Stimulated activated CD8-positive, alpha-beta memory T cell treated with anti-CD3 and anti-CD28 coated beads, Interleukin-12 subunit alpha, Interleukin-12 subunit beta, amount 100 ng/mL, for 4 hours (primary cell): ENCODE measurements at regions not wholly inside any gene's neighbourhood (a gene's known extent, or its start where the extent isn't known, plus 50 kb on each side); places are given as distances from the start of the nearest gene placed in this dataset.

Experiments
- DNase-seq: peaks from one replicate; pipeline ENCODE4 v3.0.0-alpha.2; 2020; ENCODE audit warnings: low read depth

DNA sequence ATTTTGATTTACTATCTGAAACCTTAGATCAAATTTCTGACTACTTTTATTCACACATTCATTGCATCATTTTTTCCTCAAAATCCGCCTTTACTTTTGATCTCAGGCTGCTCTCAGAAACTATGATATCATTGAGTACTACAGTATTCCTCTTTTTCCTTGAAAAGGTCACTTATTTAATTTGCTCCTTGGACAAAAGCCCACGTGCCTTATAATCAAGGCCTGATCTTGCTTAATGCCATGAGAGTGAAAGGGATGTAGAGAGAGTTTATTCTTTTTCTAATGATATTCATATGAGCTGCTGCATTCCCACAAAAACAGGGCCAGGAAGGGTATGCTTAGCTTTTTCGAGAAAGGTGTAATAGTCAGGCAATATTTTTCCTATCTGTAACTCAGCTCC lies 327.0 kb downstream of the ETS1 start:
- no peak for DNase-seq

DNA sequence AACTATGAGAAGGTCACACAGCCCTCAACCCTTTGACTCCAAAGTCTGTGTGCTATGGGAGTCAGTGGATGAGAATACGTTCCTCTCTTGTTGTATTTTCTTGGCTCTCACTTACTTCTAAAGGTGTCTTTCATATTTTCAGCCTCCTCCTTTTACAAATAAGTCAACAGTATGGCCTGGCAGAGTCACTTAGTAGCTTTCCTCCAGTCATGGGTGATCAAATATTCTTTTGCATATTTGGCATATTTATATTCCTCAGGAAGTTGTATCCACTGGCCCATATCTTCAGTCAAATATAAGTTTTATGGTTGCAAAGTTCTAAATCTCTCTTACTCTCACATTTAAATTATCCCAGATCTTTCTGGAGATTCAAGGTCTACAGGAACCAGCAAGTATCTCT lies 327.5 kb downstream of the ETS1 start:
- no peak for DNase-seq

DNA sequence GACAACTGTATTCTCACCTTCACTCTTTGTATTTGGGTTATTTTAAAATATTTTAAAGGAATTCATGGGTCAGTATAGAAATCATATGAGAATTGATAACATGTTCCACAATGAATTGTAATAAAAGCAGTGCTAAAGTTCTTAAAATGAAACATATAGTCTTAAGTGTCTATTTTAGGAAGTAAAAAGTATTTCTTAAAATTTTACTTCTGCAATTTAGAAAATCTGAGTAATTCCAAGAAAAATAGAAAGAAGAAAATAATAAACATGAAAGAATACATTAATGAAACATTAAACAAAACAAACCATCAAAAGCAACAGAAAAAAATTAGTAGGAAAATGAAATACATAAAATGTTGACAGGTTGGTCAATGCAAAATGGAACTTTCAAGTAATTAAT lies 332.4 kb downstream of the ETS1 start:
- no peak for DNase-seq

DNA sequence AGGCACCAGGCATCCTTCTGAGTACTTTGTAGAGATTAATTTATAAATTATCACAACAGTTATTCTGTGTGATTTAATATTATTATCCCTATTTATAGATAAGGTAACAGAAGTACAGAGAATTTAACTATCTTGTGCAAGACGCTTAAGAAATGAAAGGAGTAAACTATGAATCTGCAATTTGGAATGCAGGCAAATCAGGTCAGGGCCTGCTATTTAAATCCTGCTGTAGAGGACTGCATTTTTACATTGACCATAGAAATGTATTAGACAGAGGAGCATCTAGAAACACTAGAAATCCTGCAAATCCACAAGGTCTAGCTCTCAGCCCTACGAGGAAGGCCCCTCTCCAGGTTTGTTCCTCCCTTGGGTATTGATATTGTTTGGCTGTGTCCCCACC lies 336.2 kb downstream of the ETS1 start:
- no peak for DNase-seq

DNA sequence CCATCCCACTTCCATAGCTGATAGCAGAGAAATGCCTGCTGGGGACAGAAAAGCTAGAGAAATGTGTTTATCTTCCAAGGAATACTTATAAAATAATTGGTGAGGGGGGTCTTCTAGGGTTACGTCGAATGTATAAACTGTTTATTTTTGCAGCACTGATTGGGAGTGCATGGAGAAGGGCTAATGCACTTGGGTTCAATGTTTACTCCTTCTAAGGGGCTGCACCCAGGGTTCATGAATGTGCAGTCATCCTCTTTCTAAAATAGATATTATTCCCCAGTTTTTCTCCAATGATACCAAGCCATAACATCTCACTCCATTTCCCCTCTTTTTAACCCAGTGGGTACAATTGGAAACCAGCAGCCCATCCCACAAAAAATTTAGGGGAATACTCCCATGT lies 336.9 kb downstream of the ETS1 start:
- no peak for DNase-seq

DNA sequence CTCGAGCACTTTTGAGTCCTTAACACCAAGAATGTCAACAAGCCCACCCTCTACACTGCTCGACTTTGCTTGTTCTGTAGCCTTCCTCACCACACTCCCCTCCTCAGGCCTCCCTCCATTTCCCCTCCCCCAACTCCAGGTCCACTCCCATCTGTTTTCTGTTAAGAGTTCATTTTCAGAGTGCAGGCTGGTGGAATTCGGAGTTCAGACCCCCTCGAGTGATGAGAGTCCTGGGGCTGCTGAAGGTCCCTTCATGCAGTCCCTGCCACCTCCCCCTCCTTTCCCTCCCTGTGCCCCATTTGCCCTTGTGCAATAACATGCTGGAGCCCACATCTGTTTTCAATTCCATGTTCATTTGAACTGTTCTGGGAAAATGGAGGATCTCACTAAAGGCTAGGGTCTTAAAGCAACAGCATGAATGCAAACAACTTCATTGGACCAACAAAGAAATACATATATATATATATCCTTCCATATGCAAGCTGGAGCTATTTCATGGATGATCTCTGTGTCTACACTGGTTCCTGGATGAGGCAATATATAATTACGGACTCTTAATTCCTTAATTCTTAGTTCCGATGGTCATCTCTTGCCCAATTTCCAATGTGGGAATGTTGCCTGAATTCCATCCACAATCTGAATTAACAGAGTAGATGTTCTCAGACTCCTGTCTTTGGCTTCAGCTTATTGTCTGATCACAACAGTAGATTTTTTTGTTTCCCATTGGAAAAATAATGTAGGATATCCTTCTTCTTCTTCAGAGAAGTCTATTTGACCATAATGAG lies 340.4 kb downstream of the ETS1 start:
- DNase-seq: no peak

DNA sequence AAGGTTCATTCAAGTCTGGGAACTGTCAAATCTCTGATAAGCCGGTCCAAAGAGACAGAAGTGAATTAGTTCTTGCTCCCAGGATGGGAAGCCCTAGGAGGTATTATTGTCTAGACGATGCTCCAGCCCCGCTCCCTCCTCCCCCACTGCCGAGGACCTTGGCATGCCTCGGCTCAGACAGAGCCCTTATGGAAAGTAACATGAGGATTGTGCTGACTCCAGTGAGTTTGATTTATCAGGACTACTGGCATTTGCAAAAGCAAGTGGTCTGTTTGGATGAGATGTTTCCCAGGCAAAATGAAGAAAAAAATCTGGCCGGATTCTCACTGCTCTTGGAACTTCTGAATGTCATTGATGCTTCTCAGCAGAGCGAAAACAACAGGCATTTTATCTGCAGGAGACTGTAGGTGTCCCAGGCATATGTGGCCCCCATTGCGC lies 341.0 kb downstream of the ETS1 start:
- no peak for DNase-seq

DNA sequence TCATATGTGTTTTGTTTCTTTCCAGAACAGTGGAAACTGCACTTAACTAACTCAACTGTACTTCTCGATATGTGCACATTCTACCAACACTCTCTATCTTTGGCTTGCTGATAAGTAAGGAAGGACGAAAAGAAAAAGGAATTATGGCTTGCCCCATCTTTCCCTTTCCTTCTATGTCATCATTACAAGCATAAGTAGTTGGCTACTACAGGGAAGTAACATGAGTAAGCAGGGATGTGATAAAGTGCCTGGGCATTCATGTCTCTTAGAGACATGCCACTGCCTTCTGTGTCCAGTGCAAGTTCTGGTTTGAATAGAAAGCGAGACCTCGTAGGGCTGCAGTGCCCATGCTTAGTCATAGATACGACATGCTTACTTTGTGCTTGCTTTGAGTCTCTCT lies 342.5 kb downstream of the ETS1 start:
- no peak for DNase-seq

DNA sequence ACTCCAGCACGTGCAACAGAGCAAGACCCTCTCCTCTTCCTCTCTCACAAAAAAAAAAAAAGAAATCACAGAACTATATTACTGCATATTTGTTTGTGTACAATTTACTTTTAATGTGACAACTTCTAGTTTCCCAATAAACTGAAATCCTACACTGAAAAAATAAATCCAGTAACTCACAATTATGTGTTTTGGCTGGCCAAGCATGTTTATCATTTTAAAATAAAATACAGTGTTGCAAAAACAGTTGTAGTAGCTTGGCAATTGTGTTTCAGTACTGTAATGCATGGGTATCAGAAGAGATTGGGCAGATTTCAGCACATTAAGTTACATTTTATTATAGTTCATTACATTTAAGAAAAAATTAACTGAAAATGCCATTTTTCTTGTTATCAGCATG lies 344.9 kb downstream of the ETS1 start:
- no peak for DNase-seq

DNA sequence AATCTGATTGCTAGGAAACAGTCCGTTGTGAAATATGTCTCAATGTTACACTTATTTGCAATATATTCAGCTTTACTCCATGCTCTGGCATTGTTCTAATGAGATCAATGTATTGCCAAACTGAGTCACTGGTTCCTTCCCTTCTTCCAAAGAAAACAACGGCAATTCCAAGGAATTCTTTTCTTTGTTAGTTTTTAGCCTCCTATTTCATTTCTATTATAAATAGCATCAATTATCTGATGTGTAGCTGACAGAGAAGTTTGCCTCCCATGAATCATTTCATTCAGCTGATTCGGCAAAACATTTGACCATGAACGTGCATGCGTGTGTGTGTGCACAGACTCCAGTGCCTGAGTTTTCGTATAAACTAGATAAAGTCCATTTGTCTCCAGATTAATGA lies 346.8 kb downstream of the ETS1 start:
- DNase-seq: no peak

DNA sequence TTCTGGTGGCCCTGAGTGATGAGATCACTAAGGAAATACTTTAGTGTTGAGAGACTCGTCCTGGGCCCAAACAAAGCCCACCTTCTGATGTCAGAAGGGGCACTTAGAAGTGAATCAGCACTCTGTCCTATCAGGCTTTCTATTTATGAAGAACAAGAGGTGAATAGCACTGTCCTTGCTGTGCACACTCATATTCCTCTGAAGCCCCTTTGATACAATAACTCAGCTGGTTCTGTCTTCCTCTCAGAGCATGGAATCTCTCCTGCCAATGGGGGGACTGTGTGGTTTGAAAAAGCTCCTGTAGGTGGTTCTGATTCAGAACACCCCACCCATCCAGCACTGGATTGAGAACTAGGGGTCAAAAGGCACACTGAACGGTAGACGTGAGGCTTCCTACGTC lies 348.1 kb downstream of the ETS1 start:
- DNase-seq: no peak

DNA sequence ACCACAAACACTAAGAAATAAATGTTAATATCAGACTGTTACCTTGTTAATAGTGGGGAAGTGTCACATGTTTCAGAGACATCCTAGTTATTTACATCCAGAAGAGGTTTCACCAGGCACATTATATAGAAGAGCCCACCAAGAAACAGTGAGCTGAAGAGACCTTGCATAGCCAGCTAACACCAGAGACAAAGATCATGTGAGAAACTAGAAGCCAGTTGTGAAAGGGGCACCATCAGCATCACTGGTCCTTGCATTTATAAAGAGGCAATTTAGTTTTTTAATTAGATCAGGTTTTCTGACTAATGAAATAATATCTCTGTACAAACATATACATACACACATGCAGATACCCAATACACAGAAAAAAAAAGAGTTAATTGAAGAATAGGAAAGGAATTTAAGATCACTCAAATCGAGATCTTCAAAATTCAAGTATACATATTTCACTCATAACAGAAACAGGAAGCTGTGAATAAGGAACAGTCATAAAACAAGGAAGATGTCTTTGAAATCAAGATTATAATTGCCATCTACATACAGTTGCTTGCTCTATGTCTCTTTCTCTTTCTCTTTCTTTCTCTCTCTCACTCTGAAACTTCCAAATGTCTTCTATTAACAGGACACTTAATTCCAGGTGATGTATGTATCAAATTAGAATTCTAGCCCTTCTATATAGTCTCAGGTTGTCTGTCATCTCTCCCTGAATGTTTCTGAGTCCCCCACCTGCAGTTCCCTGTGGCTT lies 348.7 kb downstream of the ETS1 start:
- no peak for DNase-seq

DNA sequence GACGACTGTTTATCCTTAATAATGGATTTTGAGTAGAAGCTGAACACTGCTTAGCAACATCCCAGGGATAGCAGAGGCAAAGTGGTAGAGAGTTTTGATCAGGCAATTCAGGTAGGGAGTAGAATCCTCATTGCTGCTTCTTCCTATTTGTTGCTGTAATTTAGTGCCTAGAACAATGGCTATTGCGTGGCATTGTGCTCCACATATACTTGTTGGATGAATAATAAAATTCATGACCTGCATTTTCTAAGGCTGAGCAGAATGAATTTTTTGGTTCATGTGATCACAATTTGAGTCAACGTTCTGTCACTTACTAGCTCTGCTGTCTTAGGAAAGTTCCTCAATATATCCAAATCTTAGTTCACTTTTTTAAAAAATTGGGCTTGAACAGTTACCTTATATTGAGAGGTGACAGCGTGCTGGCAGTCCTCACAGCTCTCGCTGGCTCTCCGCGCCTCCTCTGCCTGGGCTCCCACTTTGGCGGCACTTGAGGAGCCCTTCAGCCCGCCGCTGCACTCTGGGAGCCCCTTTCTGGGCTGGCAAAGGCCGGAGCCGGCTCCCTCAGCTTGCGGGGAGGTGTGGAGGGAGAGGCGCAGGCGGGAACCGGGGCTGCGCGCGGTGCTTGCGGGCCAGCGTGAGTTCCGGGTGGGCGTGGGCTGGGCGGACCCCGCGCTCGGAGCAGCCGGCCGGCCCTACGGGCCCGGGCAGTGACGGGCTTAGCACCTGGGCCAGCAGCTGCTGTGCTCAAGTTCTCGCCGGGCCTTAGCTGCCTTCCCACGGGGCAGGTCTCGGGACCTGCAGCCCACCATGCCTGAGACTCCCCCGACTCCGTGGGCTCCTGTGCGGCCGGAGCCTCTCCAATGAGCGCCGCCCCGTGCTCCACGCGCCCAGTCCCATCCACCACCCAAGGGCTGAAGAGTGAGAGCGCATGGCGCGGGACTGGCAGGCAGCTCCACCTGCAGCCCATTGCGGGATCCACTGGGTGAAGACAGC lies 350.6 kb downstream of the ETS1 start:
- DNase-seq: no peak

DNA sequence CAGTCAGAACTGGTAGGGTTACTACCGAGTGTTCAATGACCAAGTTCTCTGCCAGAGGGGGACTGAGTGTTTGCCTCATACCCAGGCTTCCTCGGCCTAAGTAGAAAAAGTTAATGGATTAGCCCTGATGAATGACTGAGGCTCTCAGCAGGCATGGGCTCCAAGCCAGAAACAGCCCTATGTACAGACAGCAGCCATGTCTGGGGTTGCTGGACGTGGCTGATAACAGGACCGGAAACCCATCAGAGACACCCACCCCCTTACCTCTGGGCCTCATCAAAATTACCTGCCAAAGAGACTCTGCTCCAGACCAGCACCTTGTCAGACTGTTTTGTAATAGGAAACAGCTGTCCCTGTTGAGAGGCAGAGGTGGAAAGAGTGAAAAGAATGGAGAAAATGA lies 351.4 kb downstream of the ETS1 start:
- DNase-seq: no peak

DNA sequence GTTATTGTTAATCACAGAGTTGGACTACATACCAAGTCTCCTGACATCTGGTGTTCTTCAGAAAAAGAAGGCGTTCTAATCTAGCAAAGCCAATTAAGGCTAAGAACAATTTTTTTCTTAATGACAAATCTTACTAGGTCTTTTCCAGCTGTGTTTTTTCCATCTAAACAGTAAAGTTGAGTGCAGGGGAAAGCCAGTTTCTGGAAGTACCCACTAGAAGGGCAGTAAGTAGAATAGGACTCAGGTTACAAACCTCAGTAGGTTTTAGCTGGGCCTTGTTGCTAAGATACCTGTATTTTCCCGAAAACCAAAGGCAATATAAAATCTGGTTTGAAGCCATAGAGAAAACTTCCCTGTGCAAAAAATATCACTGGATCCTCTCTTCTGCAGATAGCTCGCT lies 351.9 kb downstream of the ETS1 start:
- DNase-seq: no peak

DNA sequence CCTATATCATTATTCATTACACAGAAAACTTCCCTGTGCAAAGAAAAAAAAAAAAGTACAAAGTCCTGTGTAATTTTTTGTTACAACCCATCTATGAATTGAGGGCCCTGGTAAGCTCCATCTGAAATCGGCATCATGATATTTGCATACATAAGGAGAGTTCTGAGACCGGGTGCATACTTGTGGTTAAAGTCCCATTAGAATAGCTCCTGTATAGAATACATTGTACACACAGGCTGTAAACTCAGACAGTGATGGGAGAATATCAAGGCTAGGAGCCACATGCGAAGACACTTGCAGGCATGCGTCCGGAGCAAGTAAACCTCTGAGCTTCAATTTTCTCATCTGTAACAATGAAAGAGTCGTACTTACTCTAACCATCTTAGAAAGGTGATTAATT lies 353.2 kb downstream of the ETS1 start:
- no peak for DNase-seq

DNA sequence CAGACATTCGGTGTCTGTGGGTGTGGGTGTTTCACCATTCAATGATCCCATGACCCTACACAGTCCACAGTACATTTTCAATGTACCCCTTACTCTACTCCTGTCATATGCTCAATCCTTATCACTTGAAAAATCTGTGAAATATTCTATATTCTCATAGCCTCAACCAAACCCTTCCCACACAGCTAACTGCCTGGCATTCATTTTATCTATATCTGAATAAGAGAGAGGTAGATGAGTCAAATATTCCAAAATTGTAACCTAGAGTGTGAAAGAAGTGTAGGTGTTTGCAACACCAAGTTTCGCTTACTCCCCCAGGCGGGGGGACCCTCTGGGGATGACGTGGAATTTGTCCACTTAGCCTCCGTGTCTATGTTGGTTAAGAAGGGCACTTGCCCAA lies 354.8 kb downstream of the ETS1 start:
- DNase-seq: no peak

DNA sequence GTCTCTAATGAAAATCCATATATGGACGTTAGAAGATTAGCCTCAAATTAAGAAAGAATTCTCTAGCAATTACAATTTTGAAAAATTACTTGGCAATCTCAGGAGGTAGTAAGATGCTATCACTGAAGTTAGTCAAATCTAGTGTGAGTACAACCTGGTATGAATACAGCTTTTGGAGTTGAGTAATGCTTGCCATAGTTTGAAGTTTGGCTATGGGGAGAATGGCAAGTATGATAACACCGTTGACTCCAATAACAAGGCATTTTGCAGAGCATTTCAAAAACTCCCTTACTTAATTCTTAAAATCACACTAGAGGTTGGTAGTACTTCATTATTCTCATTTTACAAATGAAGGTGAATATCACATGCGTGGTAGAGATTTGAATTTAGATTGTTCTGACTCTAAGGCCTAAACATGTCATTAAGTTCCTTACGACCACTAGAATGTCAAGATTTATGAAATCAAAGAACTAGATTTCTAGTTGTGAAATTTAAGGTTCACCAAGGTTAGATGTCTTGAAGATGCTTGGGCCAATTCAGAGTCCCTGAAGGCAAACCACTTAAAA lies 355.4 kb downstream of the ETS1 start:
- no peak for DNase-seq

DNA sequence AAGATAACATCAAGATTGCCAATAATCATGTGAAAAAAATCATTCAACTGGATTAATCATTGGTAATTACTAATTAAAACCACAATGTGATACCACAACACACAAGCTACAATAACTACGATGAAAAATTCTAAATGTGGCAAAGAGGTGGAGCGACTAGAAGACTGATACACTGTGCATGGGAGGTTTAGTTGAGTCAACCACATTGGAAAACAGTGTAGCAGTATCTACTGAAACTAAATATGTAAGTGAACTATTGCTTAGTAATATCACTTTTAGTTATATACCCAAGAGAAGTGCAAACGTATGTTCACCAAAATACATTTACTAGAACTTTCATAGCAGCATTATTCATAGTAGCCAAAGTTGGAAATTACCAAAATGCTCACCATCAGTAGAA lies 359.9 kb downstream of the ETS1 start:
- no peak for DNase-seq

DNA sequence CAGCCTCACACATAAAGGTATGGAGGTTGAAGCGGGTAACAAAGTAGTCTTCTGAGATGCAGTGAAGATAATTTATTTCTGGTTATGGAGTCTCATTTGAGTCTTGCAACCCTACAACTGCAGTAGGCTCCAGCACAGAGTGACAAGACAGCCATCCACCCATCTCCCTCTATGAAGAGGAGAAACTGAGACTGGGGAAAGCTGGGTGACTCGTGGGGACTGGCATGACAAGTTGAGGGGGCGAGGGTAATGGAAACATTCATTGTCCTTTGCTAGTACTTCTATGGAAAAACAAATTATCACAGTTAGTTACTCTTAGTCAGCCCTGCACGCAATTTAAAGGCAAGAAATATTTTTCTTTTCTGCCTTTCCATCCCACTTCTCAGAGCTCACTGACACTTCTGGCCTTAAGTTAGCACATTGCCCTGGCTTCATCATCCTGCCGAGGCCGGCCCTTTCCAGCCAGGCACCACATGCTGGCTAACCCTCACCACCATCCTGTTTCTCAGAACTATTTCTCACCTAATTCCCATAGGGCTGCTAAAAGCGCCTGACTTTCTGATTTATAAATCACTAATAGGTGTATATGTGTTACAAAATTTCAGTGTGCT lies 361.1 kb downstream of the ETS1 start:
- no peak for DNase-seq

DNA sequence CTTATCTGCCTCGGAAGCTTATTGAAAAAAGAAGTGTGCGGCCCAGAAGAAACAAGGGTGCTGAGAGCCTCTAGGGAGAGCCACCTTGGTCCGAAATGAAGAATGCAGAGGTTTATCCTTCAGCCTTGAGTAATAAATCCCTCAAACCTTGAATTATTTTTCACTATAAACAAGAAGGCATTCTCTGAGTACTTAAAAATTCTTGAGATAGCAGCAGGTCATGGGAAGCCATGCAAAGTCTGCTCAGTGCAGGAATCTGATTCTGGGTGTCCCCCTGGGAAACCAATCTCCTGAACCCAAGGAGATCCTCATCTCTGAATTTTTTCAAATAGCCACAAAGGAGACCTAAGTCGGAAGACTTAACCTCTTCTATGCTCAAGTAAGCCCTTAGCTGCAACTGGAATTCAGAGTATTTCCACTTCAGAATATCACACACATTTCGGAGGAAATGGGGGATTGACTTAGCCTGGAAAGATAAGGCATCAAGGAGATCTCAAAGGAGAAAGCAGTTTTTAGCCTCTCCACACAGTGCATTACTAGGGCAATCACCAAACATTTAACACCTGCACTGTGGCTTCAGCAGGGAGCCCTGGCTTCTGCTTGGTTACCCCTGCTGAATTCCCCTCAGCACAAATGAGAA lies 365.0 kb downstream of the ETS1 start:
- DNase-seq: no peak
